Neuronal stem cell (in vitro differentiated cells): ENCODE measurements at regions not wholly inside any gene's neighbourhood (a gene's known extent, or its start where the extent isn't known, plus 50 kb on each side); places are given as distances from the start of the nearest gene placed in this dataset.

ENCODE experiments used
- DNase-seq: peaks from one replicate; pipeline ENCODE4 v3.0.0-alpha.2; 2013; ENCODE audit warnings: low spot score
- H2AFZ ChIP-seq: one replicate; pipeline ENCODE4 v1.6.1; 2013; ENCODE audit warnings: mild to moderate bottlenecking, low read length, inconsistent platforms
- H2AK5ac ChIP-seq: 2 replicates; pipeline ENCODE4 v1.6.1; 2013; ENCODE audit warnings: low read depth, mild to moderate bottlenecking, inconsistent platforms, low read length, moderate library complexity, mixed read lengths
- H2BK120ac ChIP-seq: 2 replicates; pipeline ENCODE4 v1.6.1; 2013; ENCODE audit warnings: low read depth, mild to moderate bottlenecking, inconsistent platforms, low read length, moderate library complexity, mixed read lengths
- H2BK12ac ChIP-seq: one replicate; pipeline ENCODE4 v1.6.1; 2013; ENCODE audit warnings: low read length, inconsistent platforms
- H2BK15ac ChIP-seq: 2 replicates; pipeline ENCODE4 v1.6.1; 2013; ENCODE audit warnings: mild to moderate bottlenecking, low read length, inconsistent platforms, mixed read lengths
- H2BK5ac ChIP-seq: one replicate; pipeline ENCODE4 v1.6.1; 2013; ENCODE audit warnings: inconsistent platforms, mild to moderate bottlenecking, low read length, moderate library complexity
- H3K14ac ChIP-seq: one replicate; pipeline ENCODE4 v1.6.1; 2013; ENCODE audit warnings: low read length, inconsistent platforms
- H3K18ac ChIP-seq: 2 replicates; pipeline ENCODE4 v1.6.1; 2013; ENCODE audit warnings: low read length, inconsistent platforms
- H3K23ac ChIP-seq: 2 replicates; pipeline ENCODE4 v1.6.1; 2013; ENCODE audit warnings: low read depth, mild to moderate bottlenecking, mixed read lengths, low read length, inconsistent platforms; ENCODE audit not compliant: poor library complexity
- H3K27ac ChIP-seq: replicated peaks from 3 replicates; pipeline ENCODE4 v1.5.1; 2013; ENCODE audit warnings: low read length, inconsistent platforms
- H3K27me3 ChIP-seq, 3 experiments: 2 replicates each; pipeline ENCODE4 v1.6.1; 2013; ENCODE audit warnings: low read length in 3 of 3, mild to moderate bottlenecking in 2 of 3, inconsistent platforms in 1 of 3, low read depth in 1 of 3, mixed read lengths in 1 of 3, moderate library complexity in 1 of 3; ENCODE audit not compliant: control insufficient read depth in 3 of 3, insufficient read depth in 3 of 3
- H3K36me3 ChIP-seq, 2 donors: replicated peaks in 1 of 2; 2 replicates each; pipeline ENCODE4 v1.6.1; 2013; ENCODE audit warnings: low read length in 2 of 2; ENCODE audit not compliant: control insufficient read depth in 2 of 2, insufficient read depth in 2 of 2
- H3K4ac ChIP-seq: 2 replicates; pipeline ENCODE4 v1.6.1; 2013; ENCODE audit warnings: inconsistent platforms, mild to moderate bottlenecking, low read length, moderate library complexity
- H3K4me1 ChIP-seq, 2 donors: 1 replicate in 1 of 2; 2 replicates in 1 of 2; pipeline ENCODE4 v1.6.1; 2013; ENCODE audit warnings: low read length in 2 of 2, low read depth in 1 of 2; ENCODE audit not compliant: control insufficient read depth in 2 of 2, insufficient read depth in 1 of 2
- H3K4me2 ChIP-seq: one replicate; pipeline ENCODE4 v1.6.1; 2013; ENCODE audit warnings: mild to moderate bottlenecking, low read length, inconsistent platforms; ENCODE audit not compliant: insufficient read depth, poor library complexity, severe bottlenecking
- H3K4me3 ChIP-seq, 2 donors: 2 replicates each; pipeline ENCODE4 v1.5.1; 2013; ENCODE audit warnings: low read length in 2 of 2, mild to moderate bottlenecking in 2 of 2, inconsistent platforms in 1 of 2, moderate library complexity in 1 of 2
- H3K79me1 ChIP-seq: one replicate; pipeline ENCODE4 v1.6.1; 2013; ENCODE audit warnings: low read depth, mild to moderate bottlenecking, inconsistent platforms, low read length, moderate library complexity
- H3K9ac ChIP-seq: one replicate; pipeline ENCODE4 v1.6.1; 2013; ENCODE audit warnings: mild to moderate bottlenecking, low read depth, low read length, inconsistent platforms; ENCODE audit not compliant: poor library complexity
- H3K9me3 ChIP-seq, 2 donors: replicated peaks in 1 of 2; 2 replicates each; pipeline versions ENCODE3 to v1.6.1; 2013; ENCODE audit warnings: low read length in 2 of 2, mild to moderate bottlenecking in 2 of 2, inconsistent platforms in 1 of 2, low read depth in 1 of 2, mixed read lengths in 1 of 2, moderate library complexity in 1 of 2; ENCODE audit not compliant: control insufficient read depth in 2 of 2, insufficient read depth in 1 of 2
- H4K8ac ChIP-seq: one replicate; pipeline ENCODE4 v1.6.1; 2013; ENCODE audit warnings: low read depth, mild to moderate bottlenecking, inconsistent platforms, low read length, moderate library complexity
- H4K91ac ChIP-seq: one replicate; pipeline ENCODE4 v1.6.1; 2013; ENCODE audit warnings: low read length, low read depth, mild to moderate bottlenecking, inconsistent platforms; ENCODE audit not compliant: poor library complexity
- WGBS, 2 donors: extraction: QIAGEN DNeasy Blood & Tissue Kit; methylation state at CpG; one replicate each; pipeline ENCODE4 v1.1.7; 2013; ENCODE audit warnings: missing lambda C conversion rate in 2 of 2, mixed read lengths in 1 of 2; ENCODE audit not compliant: insufficient read length in 2 of 2, insufficient replicate concordance in 1 of 2; ENCODE audit errors: extremely low coverage in 2 of 2; 5-methylcytosine and 5-hydroxymethylcytosine counted together

DNA sequence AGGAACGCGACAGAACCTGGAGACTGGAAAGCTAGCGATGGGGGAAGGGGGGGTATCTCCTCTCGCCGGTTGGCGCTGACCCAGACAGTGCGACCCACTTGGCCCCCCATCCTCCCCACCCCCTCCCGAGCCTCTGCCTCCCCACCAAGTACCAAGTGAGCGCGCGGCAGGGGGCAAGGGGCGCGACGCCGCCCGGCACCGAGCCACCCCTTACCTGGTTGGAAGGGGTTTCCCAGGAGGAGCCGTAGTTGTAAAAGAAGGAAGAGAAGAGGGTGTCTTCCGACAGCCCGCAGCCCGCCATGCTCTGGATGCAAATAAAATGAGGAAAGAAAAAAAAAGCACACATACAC, 112.2 kb downstream of the DHX15 start:
- no peak overlapping the region for H4K91ac ChIP-seq
- no peaks in the 10 kb centered on the region for H3K79me1 ChIP-seq
- H3K23ac ChIP-seq, result no peak overlapping the region
- no peak overlapping the region for H3K9ac ChIP-seq
- H3K4me3 ChIP-seq, result peak overlapping the region; percentile 60 to 89
- H3K4me1 ChIP-seq, result peaks cover 3 to 14% of the 10 kb centered on the region in 2 donors
- H3K36me3 ChIP-seq, result no peaks in the 10 kb centered on the region
- H3K4ac ChIP-seq, result no peak overlapping the region
- H3K9me3 ChIP-seq, result no peaks in the 10 kb centered on the region
- no peak overlapping the region for H3K14ac ChIP-seq
- H3K18ac ChIP-seq, result no peak overlapping the region
- no peak overlapping the region for H2BK15ac ChIP-seq
- H3K27ac ChIP-seq, result no peak overlapping the region
- no peak overlapping the region for H2AK5ac ChIP-seq
- H3K4me2 ChIP-seq, result peak overlapping the region; percentile 98
- H2BK12ac ChIP-seq, result peak overlapping the region; percentile 30
- H3K27me3 ChIP-seq, result peaks cover 0 to 24% (median 23%) of the 10 kb centered on the region in 3 experiments
- H2BK5ac ChIP-seq, result no peak overlapping the region
- DNase-seq, result no peak
- peak overlapping the region; percentile 99 for H2AFZ ChIP-seq
- H2BK120ac ChIP-seq, result no peak overlapping the region
- WGBS, 2 donors, result no CpG with 5 or more reads among the region's 21 CpGs
- no peak overlapping the region for H4K8ac ChIP-seq

DNA sequence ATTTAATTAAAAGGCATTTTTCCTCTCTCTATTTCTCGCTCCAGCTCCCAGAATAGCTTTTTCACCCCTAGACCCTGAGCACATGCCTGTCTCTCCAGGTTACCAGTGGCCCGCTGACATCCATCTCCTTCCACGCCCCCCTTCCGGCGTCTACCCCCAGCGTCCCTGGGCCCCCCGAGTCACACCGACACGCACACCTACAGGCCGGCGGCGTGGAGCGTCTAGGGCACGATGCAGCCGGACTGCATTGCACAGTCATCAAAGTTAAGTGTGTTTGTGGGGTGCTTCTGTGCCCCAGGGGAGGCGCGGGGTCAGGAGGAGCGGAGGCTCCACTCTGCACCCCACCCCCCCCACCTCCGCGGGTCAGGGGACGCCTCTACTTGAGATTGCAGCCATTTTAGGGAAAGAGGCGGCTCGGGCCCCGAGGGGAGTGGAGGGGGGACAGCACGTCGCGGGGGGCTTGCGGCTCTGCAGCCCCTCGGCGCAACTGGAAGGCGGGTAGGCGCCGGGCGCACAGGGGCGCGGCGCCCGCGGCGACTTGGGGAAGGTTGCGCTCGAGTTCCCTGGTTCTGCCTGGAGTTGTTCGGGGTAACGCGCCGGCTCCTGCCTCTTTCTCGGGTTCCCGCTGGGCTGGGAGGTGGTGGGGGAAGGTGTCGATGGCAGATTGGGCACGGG, 112.7 kb downstream of the DHX15 start:
- Histone ChIP-seq H3K9me3 (no peaks in the 10 kb centered on the region), H2AFZ (peak overlapping the region; percentile 99), H3K23ac (peak overlapping the region; percentile 15), H2BK120ac (no peak overlapping the region), H3K14ac (no peak overlapping the region), H2BK15ac (no peak overlapping the region), H3K9ac (peak overlapping the region; percentile 79), H3K18ac (peak overlapping the region; percentile 78), H2BK12ac (peak overlapping the region; percentile 30), H3K27ac (no peak overlapping the region), H3K4me3 (peak overlapping the region; percentile 60 to 89), H2AK5ac (no peak overlapping the region), H2BK5ac (no peak overlapping the region), H3K4ac (no peak overlapping the region), H4K8ac (no peak overlapping the region), H4K91ac (no peak overlapping the region), H3K27me3 (peaks cover 0 to 24% (median 23%) of the 10 kb centered on the region in 3 experiments), H3K79me1 (no peaks in the 10 kb centered on the region), H3K4me1 (peaks cover 3 to 14% of the 10 kb centered on the region in 2 donors), H3K4me2 (peak overlapping the region; percentile 98), H3K36me3 (no peaks in the 10 kb centered on the region)
- DNase-seq, result peak; percentile 39
- WGBS, 2 donors, result no CpG with 5 or more reads among the region's 50 CpGs

DNA sequence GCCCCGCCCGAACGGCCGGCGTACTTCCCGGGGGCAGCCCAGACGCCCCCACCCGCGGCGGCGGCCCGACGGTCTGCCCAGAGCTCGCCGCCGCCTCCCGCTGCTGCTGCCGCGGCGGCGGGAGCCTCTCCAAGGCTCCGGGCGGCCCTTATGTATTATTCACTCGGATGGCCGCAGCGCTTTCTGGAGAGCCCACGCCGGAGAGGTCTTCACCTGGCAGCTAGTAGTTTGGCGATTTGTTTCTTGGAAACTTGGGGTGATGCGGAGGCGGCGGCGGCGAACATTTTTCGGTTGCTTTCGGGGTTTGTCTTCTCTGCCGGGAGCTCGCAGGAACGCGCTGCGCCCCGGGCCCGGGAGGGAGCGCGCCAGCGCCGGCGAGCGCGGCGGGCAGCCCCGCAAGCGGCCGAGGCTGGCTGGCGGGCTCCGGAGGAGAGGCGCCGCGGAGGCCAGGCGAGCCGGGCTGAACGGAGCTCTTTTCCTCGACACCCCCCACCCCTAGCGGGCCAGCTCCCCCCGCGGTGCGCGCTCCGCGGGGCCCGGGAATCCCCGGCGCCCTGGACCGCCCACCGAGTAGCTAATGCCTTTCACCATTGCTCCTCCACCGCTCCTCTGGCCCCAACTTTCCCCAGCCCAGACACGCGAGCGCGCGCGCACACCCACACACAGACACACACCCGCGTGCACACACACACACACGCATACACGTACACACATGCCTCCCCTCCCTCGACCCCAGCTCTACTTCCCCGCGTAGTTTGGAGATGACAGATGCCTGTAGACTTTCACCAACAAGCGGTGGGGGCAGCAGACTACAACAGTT, 113.5 kb downstream of the DHX15 start:
- Histone ChIP-seq H3K14ac (no peak overlapping the region), H3K9ac (peak overlapping the region; percentile 87), H2BK5ac (peak overlapping the region; percentile 7), H2BK12ac (no peak overlapping the region), H3K4me1 (peaks cover 3 to 14% of the 10 kb centered on the region in 2 donors), H3K23ac (no peak overlapping the region), H4K91ac (no peak overlapping the region), H3K79me1 (no peaks in the 10 kb centered on the region), H3K9me3 (no peaks in the 10 kb centered on the region), H3K36me3 (no peaks in the 10 kb centered on the region), H3K4me2 (peak overlapping the region; percentile 98), H2AK5ac (no peak overlapping the region), H4K8ac (no peak overlapping the region), H2BK120ac (no peak overlapping the region), H2AFZ (peak overlapping the region; percentile 99), H3K4me3 (peak overlapping the region; percentile 60 to 89), H3K4ac (no peak overlapping the region), H3K27me3 (peaks cover 0 to 24% (median 23%) of the 10 kb centered on the region in 3 experiments), H3K18ac (peak overlapping the region; percentile 93), H2BK15ac (peak overlapping the region; percentile 56), H3K27ac (no peak overlapping the region)
- no CpG with 5 or more reads among the region's 90 CpGs for WGBS, 2 donors
- DNase-seq, result peak; percentile 46

DNA sequence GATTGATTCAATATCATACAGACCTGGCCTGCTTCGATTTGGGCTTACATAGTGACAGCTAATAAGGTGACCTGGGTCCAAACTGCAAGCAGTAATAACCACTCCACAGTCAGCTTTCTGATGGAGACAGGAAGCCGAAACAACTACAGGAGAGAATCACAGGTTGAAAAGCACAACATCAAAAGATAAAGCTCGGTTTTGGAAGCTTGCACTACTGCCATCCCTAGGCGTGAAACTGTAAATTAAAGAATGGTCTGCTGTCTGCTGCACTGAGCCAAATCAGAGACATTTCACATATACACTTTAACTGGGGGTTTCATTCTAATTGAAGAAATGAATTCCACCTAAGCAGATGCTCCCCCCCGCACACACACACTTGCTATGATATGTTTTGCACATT, 116.3 kb downstream of the DHX15 start:
- Histone ChIP-seq H3K9me3 (no peaks in the 10 kb centered on the region), H3K27ac (no peak overlapping the region), H2BK120ac (no peak overlapping the region), H2AFZ (no peak overlapping the region), H3K23ac (no peak overlapping the region), H2BK5ac (no peak overlapping the region), H4K8ac (no peak overlapping the region), H2AK5ac (no peak overlapping the region), H3K4me1 (peaks cover 3 to 11% of the 10 kb centered on the region in 2 donors), H3K27me3 (peaks cover 0 to 24% (median 8%) of the 10 kb centered on the region in 3 experiments), H4K91ac (no peak overlapping the region), H3K4ac (no peak overlapping the region), H3K36me3 (no peaks in the 10 kb centered on the region), H3K14ac (no peak overlapping the region), H2BK12ac (no peak overlapping the region), H3K79me1 (no peaks in the 10 kb centered on the region), H2BK15ac (no peak overlapping the region), H3K9ac (no peak overlapping the region), H3K18ac (no peak overlapping the region), H3K4me3 (no peak overlapping the region), H3K4me2 (no peak overlapping the region)
- DNase-seq, result no peak
- no CpG with 5 or more reads among the region's 5 CpGs for WGBS, 2 donors
